ENCODE measurements at regions not wholly inside any gene's neighbourhood (a gene's known extent, or its start where the extent isn't known, plus 50 kb on each side); places are given as distances from the start of the nearest gene placed in this dataset.
"Not testable (repeated sequence)": the region's sequence is repeated elsewhere in the genome, so short reads cannot be mapped to it uniquely, and the experiment has no call there.

DNA sequence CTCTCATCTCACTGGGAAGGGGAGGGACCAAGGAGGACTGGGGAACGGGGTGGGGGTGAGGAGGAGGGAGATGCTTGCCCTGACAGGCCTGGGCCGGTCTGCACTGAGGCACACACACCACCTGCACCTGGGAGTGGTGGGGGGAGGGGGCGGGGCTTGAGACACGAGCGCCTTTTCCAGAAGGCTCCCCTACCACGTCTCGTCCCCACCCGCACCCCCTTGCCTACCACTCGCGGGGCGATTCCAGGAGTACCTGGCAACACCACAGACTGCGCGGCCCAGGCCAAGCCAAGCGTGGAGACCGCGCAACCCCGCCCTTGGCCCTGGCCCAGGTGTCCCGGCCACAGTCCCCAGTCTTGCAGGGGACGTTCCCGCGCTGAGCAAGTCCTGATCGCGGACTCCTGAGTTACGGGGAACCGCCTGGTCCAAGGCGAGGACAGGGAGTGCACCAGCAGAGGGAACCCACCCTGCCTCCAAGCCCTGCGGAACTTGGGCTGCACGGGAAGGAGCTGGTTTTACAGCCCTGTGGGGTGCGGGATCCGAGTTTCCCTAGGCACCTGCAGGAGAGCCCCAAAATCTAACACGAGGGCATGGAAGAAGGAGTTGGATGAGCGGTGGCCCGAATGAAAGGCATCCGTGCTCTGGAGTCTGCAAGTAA, 68.1 kb upstream of the SH3GL3 start:
- H3K9ac ChIP-seq (ENCODE audit: low read length) = no peak overlapping the region
- no peak overlapping the region for H3K27ac ChIP-seq (ENCODE audit: low read depth, low read length)
- H3K36me3 ChIP-seq (ENCODE audit: control insufficient read depth, insufficient read depth, low read length) = no peaks in the 10 kb centered on the region
- peaks cover 9% of the 10 kb centered on the region for H3K4me1 ChIP-seq (ENCODE audit: control insufficient read depth, insufficient read depth, low read length)
- no peaks in the 10 kb centered on the region for H3K9me3 ChIP-seq (ENCODE audit: control insufficient read depth, insufficient read depth, low read depth, low read length)
- H3K27me3 ChIP-seq (ENCODE audit: control insufficient read depth, insufficient read depth, low read length) = peaks cover 25% of the 10 kb centered on the region
- H3K4me3 ChIP-seq (ENCODE audit: low read depth, low read length) = peak overlapping the region; percentile 31; the same call in 1 of the 2 replicates

DNA sequence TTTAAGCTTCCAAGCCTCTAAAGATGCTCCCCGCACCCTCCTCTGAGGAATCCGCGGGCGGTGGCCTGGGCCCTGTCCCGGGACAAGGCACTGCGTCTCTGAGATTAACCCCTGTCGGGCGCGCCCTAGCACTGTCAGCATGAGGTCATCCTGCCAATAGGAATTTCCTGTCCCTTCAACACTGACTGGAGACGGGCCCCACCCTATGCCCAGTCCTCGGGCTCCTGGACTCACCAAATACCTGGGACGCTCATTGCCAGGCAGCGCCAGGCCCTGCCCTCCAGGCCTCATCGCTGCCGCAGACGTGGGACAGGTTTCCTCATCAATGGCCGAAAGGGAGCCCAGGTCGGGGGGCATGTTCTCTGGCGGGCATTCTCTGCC, 67.6 kb upstream of the SH3GL3 start:
- H3K36me3 ChIP-seq (ENCODE audit: control insufficient read depth, insufficient read depth, low read length) = no peaks in the 10 kb centered on the region
- H3K27ac ChIP-seq (ENCODE audit: low read depth, low read length) = no peak overlapping the region
- H3K9ac ChIP-seq (ENCODE audit: low read length) = no peak overlapping the region
- H3K27me3 ChIP-seq (ENCODE audit: control insufficient read depth, insufficient read depth, low read length) = peaks cover 20% of the 10 kb centered on the region; the same call in 1 of the 2 replicates
- H3K4me1 ChIP-seq (ENCODE audit: control insufficient read depth, insufficient read depth, low read length) = peaks cover 9% of the 10 kb centered on the region
- H3K9me3 ChIP-seq (ENCODE audit: control insufficient read depth, insufficient read depth, low read depth, low read length) = no peaks in the 10 kb centered on the region
- peak overlapping the region; percentile 31; the same call in 1 of the 2 replicates for H3K4me3 ChIP-seq (ENCODE audit: low read depth, low read length)

DNA sequence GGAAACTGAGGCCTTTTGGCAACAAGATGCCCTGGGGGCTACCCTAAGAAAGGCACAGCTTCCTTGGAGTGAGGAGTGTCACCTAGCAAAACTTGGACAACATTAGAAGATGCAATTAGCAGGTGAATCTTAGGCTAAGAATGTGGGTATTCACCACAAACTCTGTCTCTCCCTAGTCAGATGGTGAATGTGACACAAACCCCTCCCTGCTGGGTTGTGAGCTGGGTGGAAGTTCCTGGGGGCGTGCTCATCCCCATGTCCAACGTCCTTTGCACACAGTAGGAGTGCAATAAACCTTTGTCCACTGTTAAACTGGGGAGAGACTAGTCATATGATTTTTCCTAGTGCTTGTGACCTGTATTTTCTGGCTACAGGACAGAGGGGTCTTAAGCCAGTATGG, 67.1 kb upstream of the SH3GL3 start:
- H3K9me3 ChIP-seq (ENCODE audit: control insufficient read depth, insufficient read depth, low read depth, low read length) = no peaks in the 10 kb centered on the region
- H3K4me3 ChIP-seq (ENCODE audit: low read depth, low read length) = no peak overlapping the region
- H3K27me3 ChIP-seq (ENCODE audit: control insufficient read depth, insufficient read depth, low read length) = peaks cover 20% of the 10 kb centered on the region; the same call in 1 of the 2 replicates
- peaks cover 9% of the 10 kb centered on the region for H3K4me1 ChIP-seq (ENCODE audit: control insufficient read depth, insufficient read depth, low read length)
- no peaks in the 10 kb centered on the region for H3K36me3 ChIP-seq (ENCODE audit: control insufficient read depth, insufficient read depth, low read length)
- H3K27ac ChIP-seq (ENCODE audit: low read depth, low read length) = no peak overlapping the region
- H3K9ac ChIP-seq (ENCODE audit: low read length) = no peak overlapping the region

DNA sequence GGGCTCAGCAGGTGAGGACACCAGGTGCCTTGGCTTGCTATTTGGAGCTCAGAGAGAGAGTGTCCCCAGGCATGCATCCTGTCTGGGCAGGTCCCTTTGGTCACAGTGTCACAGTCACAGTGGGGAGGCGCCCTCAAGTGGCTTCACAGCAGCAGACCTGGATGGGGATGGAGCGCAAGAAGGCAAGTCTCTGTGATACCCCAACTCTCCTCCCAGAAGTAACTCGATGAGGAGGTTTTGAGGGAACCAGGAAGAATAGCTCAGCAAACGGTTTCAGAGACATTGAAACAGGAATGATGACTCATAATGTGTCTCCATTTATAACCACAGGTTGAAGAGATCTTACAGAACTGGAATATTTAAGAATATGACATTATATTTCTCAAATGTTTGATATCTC, 66.5 kb upstream of the SH3GL3 start:
- no peak overlapping the region for H3K9ac ChIP-seq (ENCODE audit: low read length)
- H3K4me1 ChIP-seq (ENCODE audit: control insufficient read depth, insufficient read depth, low read length) = peaks cover 9% of the 10 kb centered on the region
- H3K27me3 ChIP-seq (ENCODE audit: control insufficient read depth, insufficient read depth, low read length) = peaks cover 20% of the 10 kb centered on the region; the same call in 1 of the 2 replicates
- H3K36me3 ChIP-seq (ENCODE audit: control insufficient read depth, insufficient read depth, low read length) = no peaks in the 10 kb centered on the region
- no peaks in the 10 kb centered on the region for H3K9me3 ChIP-seq (ENCODE audit: control insufficient read depth, insufficient read depth, low read depth, low read length)
- no peak overlapping the region for H3K4me3 ChIP-seq (ENCODE audit: low read depth, low read length)
- no peak overlapping the region for H3K27ac ChIP-seq (ENCODE audit: low read depth, low read length)

DNA sequence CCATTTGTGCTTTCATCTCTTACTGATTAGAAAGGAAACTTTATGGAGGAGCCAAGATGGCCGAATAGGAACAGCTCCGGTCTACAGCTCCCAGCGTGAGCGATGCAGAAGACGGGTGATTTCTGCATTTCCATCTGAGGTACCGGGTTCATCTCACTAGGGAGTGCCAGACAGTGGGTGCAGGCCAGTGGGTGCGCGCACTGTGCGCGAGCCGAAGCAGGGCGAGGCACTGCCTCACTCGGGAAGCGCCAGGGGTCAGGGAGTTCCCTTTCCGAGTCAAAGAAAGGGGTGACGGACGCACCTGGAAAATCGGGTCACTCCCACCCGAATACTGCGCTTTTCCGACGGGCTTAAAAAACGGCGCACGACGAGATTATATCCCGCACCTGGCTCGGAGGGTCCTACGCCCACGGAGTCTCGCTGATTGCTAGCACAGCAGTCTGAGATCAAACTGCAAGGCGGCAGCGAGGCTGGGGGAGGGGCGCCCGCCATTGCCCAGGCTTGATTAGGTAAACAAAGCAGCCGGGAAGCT, 63.5 kb upstream of the SH3GL3 start:
- H3K4me3 ChIP-seq (ENCODE audit: low read depth, low read length) = peak overlapping the region; percentile 47
- peak overlapping the region; percentile 56 for H3K9ac ChIP-seq (ENCODE audit: low read length)
- H3K9me3 ChIP-seq (ENCODE audit: control insufficient read depth, insufficient read depth, low read depth, low read length); H3K27ac ChIP-seq (ENCODE audit: low read depth, low read length); H3K4me1 ChIP-seq (ENCODE audit: control insufficient read depth, insufficient read depth, low read length); H3K36me3 ChIP-seq (ENCODE audit: control insufficient read depth, insufficient read depth, low read length): not testable (repeated sequence)
- H3K27me3 ChIP-seq (ENCODE audit: control insufficient read depth, insufficient read depth, low read length) = peaks cover 14% of the 10 kb centered on the region; the same call in 1 of the 2 replicates

DNA sequence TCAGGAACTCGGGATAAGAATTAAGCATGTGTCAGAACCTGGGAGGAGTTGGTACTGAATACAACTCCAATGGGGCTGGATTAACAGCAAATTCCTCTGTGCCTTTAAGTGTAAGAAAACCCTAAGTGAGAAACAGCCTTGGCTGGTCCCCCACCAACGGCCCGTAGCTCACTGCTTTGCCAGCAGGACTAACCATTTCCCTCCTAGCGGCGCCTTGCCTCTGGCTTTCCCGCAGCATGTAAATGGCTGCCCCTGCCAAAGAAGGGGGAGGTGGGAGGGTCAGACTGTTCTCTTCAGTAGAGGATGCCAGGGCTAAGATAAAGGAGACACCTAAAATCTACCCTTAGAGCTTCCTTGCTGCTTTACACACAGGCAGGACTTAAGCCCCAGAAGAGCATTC, 51.0 kb upstream of the SH3GL3 start:
- Histone ChIP-seq H3K36me3 (ENCODE audit: control insufficient read depth, insufficient read depth, low read length) (no peaks in the 10 kb centered on the region), H3K27ac (ENCODE audit: low read depth, low read length) (no peak overlapping the region), H3K9me3 (ENCODE audit: control insufficient read depth, insufficient read depth, low read depth, low read length) (no peaks in the 10 kb centered on the region), H3K4me3 (ENCODE audit: low read depth, low read length) (no peak overlapping the region), H3K4me1 (ENCODE audit: control insufficient read depth, insufficient read depth, low read length) (peaks cover 4% of the 10 kb centered on the region; the same call in 1 of the 2 replicates), H3K27me3 (ENCODE audit: control insufficient read depth, insufficient read depth, low read length) (no peaks in the 10 kb centered on the region), H3K9ac (ENCODE audit: low read length) (no peak overlapping the region)

All from HUES6 (cell line).